Fibroblast of pulmonary artery (primary cell): ENCODE measurements at regions not wholly inside any gene's neighbourhood (a gene's known extent, or its start where the extent isn't known, plus 50 kb on each side); places are given as distances from the start of the nearest gene placed in this dataset.

Source experiments
- DNase-seq: peaks from one replicate; pipeline ENCODE4 v3.0.0-alpha.2; 2010; ENCODE audit warnings: low read depth
- H3K4me3 ChIP-seq: replicated peaks from 2 replicates; pipeline ENCODE4 v1.5.1; 2011; ENCODE audit warnings: low read depth, mild to moderate bottlenecking, control low read depth, low read length, moderate library complexity
- CTCF ChIP-seq: IDR thresholded peaks from 2 replicates; pipeline ENCODE4 v1.5.1; 2011; ENCODE audit warnings: mild to moderate bottlenecking, control low read depth, low read length, inconsistent platforms; ENCODE audit errors: missing control alignments

GRCh38 chr20:57831326-57831992 lies 121.6 kb upstream of the PMEPA1 start:
- H3K4me3 ChIP-seq, result no peak overlapping the region
- DNase-seq, result no peak
- no peak for TF ChIP-seq CTCF

- no peak for TF ChIP-seq CTCF
- no peak overlapping the region for H3K4me3 ChIP-seq
- no peak for DNase-seq
Observed at GRCh38 chr20:57830515-57830895, 120.7 kb upstream of the PMEPA1 start.

GRCh38 chr20:57829805-57830514 lies 120.1 kb upstream of the PMEPA1 start:
- no peak overlapping the region for H3K4me3 ChIP-seq
- no peak for TF ChIP-seq CTCF
- no peak for DNase-seq

GRCh38 chr20:57829336-57829735 lies 119.5 kb upstream of the PMEPA1 start:
- DNase-seq, result no peak
- no peak overlapping the region for H3K4me3 ChIP-seq
- TF ChIP-seq CTCF, result no peak

- H3K4me3 ChIP-seq, result no peak overlapping the region
- no peak for DNase-seq
- TF ChIP-seq CTCF, result no peak
Observed at GRCh38 chr20:57828696-57829095, 118.9 kb upstream of the PMEPA1 start.

GRCh38 chr20:57826666-57827287 lies 117.0 kb upstream of the PMEPA1 start:
- DNase-seq, result no peak
- H3K4me3 ChIP-seq, result no peak overlapping the region
- TF ChIP-seq CTCF, result no peak
